ENCODE measurements at regions not wholly inside any gene's neighbourhood (a gene's known extent, or its start where the extent isn't known, plus 50 kb on each side); places are given as distances from the start of the nearest gene placed in this dataset.

DNA sequence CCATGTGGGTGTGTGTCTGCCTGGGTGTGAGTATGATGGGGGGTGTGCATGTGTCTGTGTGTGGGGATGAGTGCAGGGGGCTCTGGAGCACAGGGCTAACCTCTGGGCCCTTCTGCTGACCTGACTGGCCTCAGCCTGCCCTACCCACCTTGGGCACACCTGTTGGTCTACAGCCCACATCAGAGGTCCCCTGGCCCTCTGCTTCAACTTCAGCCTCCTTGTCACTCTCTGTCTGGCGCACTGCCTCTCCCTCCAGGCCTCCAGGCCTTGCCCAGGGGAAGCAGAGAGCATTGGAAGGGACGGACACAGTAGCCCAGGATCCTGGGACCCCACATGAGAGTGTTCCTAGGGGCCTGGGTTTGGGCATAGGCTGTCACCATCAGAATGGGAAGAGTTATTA lies 115.4 kb downstream of the EFNB1 start:
- DNase-seq = no peak

DNA sequence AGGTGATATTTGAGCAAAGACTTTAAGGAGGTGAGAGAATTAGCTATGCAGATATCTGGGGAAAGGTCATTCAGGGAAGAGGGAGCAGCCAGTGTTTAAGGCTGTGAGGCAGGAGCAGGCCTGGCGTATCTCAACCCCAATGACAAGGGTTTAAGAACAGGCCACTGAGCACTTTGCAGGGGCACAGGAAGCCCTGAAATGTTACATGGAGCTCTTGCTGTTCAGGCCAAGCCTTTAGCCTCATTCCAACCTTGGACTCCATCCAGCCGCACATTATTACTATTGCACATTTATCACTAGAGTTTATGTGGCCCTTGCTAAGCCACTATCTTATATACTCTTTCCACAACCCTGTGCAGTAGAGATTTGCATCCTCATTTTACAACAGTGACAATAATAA lies 114.0 kb downstream of the EFNB1 start:
- no peak for DNase-seq

DNA sequence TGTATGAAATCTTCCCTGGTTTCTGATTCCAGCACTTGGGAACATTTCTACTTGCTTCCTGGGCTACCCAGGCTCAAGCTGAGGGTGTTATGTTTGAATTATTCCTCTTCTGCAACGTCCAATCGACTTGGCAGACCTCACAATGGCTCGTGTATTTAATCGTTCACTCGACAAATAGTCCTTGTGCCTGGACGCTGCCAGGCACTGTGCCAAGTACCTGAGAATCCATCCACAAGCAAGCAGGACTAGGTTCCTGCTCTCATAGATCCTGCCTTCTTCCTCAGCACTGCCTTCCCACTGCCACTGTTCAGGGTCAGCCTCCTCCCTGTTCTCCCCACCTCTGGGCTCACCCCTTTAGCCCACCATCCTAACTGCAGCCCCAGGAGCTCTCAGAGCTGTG lies 113.3 kb downstream of the EFNB1 start:
- DNase-seq = no peak

DNA sequence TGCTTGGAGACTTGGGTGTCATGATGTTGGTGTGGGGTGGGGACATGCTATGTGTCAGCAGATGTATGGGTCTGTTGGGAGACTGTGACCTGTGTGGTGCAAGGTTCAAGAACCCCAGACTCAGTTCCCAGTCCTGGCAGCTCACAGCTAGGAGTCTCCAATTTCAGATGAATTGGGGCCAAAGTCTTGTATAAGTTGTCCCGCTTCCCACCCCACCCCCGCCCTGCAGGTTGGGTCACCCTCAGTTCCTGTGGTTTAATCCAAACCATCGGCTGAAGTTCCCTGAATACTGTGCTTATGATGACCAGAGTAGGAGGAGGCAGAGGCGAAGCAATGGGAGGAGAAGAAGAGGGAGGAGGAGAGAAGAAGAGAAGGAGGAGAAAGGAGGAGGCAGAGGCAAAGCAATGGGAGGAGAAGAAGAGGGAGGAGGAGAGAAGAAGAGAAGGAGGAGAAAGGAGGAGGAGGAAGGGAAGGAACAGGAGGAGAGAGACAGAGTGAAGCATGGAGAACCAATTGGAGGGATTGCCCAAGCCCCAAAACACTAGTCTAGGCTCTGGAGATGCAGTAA lies 112.6 kb downstream of the EFNB1 start:
- no peak for DNase-seq

DNA sequence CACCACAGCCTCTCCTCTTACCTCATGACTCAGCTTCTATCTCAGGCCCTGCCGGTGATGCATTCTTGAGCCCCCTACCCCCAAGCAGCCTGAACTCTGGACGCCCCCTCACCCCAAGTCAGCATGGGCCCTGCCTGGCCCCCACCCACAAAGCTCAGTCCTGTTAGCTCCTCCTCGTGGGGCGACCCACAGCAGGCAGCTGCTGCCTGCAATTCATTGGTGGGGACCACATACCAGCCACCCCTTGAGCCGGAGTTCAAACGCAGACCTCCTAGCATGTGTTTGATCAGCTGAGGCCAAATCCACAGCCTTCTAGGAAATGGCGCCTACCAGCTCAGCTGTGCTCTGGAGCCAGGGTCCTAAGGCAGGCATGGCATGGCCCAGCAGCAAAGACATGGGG lies 111.8 kb downstream of the EFNB1 start:
- DNase-seq = no peak

DNA sequence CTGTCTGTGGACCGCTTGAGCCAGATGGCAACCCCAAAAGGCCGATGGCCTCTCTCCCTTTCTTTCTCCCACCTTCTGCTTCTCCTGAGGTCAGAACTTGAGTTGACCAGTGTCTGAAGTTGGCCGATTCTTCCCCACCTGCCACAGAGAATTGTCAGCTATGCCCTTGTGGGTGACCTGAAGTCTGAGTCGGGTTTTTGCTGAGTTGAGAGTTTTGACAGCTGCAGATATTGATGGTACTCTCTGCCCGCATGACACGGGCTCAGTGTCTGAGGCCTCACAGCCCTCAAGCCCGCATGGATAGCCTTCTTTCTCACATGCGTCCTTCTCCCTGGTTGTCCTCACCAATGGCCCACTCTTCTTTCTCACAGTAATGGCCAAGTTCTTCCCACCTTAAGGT lies 111.0 kb downstream of the EFNB1 start:
- no peak for DNase-seq

DNA sequence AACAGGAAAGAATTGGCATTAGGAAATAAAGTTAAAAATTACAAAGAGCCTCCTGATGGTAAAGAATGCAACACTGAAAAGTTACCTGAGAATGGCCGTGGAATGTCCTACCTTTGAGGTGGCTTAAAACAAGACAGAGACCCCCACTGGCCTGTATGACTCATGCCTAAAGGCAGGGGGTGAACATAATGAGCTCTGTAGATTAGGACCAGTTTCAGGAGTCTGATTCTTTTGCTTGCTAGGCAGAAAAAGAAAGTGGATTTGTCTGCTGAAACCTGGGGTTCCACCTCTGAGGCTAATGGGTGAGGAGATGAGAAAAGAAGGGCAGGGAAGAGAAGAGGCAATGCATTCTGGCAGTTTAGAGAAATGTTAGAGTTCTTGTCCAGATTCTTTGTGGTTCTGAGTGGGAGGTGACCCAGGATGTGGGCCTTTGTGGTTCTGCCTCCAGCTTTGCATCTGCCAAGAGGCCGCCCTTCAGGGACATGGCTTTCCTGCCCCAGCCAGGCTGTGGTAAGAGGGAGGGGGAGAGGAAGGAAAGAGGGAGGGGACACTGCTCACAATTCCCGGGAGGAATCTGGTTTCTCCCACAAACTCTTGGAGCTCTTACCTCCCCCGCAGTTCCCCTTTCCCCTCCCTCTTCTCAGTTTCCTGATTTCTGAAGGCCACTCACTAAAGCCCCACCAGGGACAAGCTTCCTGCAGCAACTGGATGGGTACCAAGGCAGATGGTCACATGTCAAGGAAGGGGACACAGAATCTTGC lies 109.6 kb downstream of the EFNB1 start:
- DNase-seq = no peak

DNA sequence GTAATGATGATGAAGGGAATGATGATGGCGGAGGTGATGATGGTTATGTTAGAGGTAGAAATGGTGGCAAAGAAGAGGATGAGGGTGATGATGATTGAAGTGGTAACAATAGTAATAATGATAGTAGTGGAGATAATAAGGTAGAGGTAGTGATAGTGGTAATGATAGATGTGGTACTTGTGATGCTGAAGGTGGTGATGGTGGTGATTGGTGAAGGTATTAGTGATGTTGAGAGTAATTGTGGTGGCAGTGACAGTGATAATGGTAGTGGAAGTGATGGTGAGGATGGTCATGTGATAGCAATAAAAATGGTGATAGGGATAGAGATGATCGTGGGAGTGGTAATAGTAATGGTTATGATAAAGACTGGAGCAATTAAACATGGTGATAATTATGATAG lies 108.8 kb downstream of the EFNB1 start:
- no peak for DNase-seq

DNA sequence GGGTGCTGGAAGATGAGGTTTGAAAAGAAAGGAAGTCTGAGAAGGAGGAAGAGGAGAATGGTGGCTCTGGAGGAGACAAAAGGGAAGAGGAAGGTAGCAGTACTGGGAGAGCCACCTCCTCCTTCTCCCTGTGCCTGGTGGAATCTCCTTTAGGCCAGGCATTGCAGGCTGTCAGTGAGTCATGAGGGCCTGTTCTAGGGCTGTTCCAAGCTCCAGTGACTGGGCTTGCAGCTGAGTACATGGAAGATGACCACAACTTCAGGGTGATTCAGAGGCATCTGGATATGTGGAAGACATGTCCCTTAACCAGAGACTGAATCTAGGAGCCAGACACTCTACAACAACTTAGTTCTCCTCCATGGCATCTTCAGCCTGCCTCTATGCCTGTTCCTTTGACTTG lies 107.8 kb downstream of the EFNB1 start:
- no peak for DNase-seq

DNA sequence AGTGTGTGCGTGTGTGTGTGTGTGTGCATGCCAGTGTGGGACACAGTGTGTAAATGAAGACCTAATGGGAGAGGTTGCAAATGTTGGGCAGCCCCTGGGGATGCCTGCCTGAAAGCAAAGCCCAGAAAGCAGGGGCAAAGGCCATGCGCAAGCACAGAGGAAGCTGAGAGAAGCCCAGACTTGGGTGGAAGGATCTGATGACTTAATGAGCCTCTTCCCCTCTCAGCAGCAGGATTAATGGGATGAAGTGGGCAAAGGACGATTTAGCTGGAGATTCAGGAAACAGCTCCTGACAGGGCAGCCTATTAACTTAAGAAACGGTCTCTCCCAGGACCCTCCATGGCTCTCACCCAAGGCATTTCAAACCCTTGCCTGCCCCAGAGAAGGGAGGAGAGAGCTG lies 107.3 kb downstream of the EFNB1 start:
- DNase-seq = no peak

DNA sequence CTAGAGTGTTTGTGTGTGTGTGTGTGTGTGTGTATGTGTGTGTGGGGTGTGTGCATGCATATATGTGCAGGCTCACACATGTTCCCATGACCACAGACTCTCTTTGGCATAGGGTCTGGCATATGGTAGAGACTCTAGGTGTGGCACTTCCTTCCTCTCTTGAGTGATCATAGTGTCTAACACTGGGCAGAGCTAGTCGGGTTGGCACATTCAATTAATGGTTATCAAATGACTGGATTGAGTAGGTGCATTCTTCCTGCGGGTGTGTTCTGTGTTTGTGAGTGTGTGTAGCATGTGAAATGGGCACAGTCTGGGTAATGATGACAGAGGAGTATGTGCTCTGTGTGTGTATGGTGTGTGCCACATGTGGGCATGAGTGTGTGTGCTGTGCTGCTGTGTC lies 106.5 kb downstream of the EFNB1 start:
- DNase-seq = no peak

DNA sequence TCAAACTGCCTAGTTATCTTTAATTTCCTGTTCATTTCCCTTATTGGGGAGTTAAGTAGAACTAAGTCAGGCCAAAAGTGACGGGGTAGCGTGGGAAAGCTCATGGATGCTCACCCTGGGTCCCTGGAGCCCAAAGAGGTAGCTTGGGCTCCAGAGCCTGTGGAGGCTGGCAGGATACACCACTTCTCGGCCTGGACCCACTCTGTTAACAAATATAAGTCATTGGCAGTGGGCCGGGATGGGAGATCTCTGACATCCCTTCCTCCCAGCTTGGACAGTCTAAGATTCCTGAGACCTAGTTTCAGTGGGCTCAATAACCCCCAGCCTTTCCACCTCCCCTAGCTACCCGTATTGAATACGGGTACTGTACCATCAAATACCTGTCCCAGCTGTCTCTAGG lies 106.1 kb downstream of the EFNB1 start:
- DNase-seq = no peak

DNA sequence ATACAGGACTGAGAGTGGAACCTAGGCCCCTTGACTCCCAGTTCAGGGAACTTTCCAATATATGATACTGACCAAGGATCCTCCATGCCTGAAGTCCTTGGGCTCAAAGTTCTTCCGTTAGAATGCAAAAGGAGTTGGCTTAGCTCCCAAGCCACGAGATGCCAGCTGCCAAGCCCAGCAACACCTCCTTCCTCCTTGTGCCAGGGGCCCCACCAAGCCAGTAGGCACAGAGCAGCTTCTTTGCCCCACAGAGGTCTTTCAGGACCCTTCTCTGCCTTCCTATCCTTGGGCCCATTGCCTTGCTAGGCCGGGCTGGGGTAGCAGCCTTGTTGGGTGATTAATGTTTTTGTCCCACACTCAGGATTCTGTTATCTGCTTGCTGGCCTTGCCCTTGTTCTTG lies 105.6 kb downstream of the EFNB1 start:
- no peak for DNase-seq

DNA sequence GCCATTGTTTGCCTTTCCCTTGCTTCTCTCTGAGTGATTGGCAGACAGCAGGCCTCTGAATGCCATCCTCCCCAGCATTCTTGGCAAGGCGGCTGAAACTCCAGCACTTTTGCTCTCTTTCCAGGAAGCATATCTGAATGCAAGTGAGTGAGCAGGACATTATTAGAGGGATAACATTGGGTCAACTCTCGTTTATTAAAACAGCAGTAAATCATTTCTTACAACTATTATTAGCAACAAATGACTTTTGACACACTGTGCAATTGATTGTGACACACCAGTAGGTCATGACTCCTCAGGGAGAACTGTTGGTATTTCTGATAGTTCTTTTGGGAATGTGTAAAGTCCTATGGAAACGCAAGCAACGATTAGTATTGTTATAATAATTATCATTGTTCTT lies 103.8 kb downstream of the EFNB1 start:
- no peak for DNase-seq

DNA sequence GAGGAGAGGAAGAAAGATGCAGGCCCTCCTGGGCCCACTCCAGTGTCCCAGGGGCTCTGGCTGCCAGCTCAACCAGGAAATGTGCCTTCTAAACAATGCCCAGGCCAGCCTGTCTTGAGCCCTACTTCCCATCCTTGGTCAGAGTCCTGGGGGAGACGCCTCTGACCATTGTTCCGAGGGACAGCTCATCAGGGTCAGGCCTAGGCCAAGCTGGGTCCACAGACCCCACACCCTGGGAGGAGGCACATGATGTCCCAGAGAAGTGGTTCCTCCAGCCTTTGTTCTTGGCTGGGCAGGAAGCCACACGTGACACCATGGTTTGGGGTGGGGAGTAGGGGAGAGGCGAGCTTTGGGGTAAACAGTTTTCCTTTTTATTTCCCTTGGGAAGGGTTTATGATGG lies 102.5 kb downstream of the EFNB1 start:
- no peak for DNase-seq

DNA sequence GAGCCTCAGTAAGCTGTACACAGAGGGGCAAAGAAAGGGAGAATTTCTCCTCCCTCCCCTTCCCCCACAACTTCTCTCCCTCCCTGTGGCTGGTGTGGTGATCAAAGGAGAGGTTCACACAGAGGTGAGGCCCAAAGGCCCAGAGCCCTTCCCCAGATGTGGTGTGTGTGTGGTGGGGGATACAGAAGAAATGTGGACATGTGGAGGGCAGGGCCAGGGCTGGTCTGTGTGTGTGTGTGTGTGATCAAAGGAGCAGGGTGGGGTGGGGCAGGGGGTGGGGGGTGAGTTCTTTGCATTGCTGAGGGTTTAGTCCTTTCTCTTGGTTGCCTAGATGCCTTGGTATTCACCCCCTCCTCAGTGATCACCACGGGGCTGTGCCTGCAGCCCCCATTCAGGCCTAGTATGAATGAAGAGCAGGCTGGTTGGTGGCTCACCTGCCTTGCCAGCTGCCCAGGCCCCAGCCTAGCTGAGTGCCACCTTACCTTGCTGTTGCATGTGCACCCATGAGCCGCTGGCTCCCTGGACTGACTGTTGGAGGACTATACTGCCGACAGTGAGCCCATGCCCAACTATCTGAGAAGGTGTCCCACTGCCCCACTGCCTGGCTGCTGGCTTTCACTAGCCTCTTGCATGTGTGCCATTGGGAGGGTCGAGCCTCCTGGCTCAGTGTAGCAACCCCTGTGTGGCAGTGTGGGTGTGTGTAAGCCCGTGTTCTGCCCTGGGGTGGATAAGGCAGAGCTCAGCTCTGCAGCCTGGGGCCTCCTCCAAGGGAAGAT lies 101.9 kb downstream of the EFNB1 start:
- DNase-seq = no peak

DNA sequence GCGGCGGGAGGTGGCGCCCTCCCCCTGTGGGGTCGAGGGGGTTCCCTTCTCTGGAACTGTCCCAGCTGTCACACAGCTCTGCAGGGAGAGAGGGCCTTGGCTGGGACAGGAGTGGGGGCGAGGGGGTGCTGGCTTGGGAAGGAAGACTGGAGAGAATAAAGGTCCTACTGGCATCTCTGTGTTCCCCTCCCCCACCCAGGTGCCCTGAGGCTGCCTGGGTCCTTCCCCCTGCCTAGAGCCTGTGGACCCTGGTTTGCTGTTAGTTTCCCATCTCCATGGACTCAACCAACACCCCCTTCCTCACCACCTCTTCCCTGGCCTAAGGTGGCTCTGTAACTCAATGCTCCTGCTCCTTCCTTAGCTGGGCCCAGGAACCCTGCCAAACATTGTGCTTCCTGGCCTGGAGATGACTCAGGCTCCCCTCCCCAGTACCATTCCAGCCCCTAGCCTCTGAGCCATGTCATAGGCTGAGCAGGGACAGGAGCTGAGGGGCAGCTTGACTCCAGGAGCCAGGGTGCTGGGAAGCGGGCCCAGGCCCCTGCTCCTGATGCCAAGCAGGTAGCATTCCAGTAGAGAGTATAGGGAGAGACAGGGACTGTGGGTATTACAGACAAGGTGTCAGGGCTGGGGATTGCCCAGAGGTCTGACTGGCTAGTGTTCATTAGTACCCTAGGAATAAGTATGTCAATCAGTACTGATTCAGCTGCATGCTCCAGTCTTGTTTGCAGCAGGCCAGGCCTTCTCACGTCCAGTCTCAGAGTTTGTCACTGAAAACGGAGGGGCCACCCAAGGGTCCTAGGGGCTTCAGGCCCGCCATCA lies 100.7 kb downstream of the EFNB1 start:
- no peak for DNase-seq

DNA sequence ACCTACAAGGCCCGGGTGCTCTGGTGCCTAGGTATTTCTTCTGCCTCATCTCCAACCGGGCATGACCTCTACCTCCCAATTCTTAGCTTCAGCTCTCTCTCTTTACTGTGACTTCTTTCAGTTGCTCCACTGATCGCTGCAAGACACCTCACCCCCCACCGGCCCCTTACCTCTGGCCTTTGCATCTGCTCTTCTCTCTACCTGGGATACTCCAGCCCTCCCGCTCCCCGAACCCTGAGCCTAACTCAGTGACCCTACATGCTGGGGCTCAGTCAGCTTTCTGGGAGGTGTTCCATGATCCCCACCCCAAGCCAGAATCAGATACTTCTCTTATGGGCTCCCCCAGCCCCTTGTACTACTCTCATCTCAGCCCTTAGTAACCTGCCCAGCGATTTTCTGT lies 99.6 kb downstream of the EFNB1 start:
- DNase-seq = no peak

DNA sequence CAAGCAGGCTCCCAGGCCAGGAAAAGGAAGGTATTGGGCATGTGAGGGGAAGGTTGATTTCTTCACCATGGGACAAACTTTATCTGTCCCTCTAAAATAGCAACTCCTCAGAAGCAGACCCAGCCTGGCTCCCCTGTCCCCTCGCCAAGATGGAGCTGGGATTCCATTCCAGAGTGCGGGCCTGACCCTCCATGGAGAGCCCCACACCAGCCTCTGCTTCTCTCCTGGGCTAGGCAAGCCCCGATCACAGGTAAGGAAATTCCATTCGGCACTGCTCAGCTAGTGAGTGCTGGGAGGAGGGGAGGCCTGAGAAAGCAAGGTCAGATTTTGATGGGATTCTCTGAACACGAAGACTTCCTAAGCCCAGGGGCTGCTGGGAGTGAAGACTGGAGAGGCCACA lies 98.4 kb downstream of the EFNB1 start:
- DNase-seq = no peak

DNA sequence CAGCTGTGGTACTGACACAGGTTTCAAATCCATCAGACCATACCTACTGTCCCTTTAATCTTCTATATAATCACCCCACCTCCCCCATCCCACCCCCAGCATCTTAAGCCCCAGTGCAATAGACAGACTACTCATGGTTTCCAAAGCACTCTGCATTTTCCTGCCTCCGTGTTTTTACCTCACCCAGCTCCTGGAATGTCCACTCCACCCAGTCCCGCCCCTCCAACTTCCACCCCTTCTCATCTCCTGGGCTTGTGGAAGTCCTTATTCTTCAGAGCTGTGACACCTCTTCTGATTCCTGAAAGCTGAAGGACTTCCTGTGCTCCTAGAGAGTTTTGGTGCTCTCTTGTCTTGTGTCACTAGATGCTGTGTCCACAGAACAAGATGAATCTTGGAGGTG lies 94.3 kb downstream of the EFNB1 start:
- DNase-seq = no peak

DNA sequence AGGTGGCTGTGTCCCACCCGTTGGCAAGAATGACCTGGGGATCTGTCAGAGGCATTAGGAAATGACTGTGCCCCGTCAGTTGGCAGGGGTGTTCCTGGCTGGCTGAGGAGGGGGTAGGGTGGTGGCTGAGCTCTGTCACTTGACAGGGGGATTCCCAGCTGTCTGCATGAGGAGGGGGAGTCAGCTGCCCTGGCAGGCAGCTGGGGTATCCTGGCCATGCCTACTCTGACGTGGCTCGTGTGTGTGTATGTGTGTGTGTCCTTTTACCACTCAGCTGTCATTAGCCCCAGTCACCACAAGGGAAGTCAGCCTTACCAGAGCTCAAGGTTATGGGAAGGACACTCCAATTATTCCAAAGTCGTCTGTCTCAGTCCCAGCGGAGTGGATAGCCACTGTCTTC lies 93.2 kb downstream of the EFNB1 start:
- no peak for DNase-seq

DNA sequence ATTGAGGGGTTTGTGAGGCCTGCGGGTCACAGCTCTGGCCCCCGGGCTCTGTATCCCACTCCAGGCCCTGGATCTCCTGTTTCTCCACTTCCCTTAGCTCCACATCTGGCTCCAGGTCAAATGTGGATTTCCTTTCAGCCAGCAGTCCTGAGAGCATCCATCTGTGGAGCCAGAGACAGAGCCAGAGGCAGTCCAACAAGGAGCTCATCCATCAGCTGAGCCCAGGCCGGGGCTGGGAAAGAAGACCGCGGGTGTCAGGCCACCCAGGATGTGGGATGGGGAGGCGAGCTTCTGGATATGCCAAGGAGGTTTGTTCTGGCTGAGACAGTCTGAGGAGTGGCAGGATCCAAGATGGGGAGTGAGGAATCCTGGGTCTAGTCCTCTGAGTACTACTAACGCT lies 91.7 kb downstream of the EFNB1 start:
- DNase-seq = no peak

DNA sequence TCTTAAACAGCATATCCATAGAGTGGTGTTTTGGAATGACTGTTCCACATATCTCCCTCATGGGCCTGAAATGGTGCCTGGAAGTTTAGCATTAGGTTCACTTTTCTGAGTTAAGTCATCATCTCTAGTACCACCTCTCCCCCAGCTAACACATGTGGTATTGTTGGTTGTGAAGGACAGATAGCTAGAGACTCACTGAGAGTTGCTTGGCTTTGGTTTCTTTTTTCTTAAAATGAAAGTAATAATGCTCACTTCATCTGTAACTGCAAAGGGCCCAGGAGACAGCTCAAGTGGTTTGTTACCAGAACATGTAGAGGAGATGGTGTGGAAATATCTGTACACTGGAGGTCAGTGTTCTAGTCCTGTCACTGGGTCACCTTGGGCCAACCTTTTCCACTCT lies 90.9 kb downstream of the EFNB1 start:
- no peak for DNase-seq

DNA sequence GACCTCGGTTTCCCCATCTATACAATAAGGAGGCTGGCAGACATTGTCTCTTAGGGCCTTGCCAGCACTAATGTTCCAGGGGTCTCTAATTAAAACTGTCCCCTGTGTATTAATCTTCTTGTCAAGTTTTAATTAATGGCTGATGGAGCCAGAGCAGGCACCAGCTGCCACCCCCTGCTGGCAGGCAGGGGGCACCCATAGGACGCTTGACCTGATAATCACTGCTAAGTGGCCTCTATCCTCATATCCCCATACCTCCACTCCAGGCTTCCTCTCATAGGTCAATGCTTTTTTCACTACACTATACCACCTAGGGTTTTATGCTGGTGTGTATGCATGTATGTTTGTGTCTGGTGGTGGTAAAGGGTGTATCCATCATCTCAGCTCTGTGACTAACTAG lies 89.4 kb downstream of the EFNB1 start:
- DNase-seq = no peak

Measured in activated naive CD4-positive, alpha-beta T cell (primary cell).